Liver (tissue), 1 donor: ENCODE measurements at regions not wholly inside any gene's neighbourhood (a gene's known extent, or its start where the extent isn't known, plus 50 kb on each side); places are given as distances from the start of the nearest gene placed in this dataset.

Source experiments
- FOXA2 ChIP-seq: IDR thresholded peaks from 2 replicates; pipeline ENCODE4 v1.6.1; 2016; ENCODE audit warnings: antibody characterized with exemption
- REST ChIP-seq: IDR thresholded peaks from 2 replicates; pipeline ENCODE4 v1.6.1; 2016; ENCODE audit warnings: antibody characterized with exemption, mild to moderate bottlenecking

- TF ChIP-seq REST (no peak), FOXA2 (no peak)
These were observed 106.7 kb upstream of the PRSS58 start for GRCh38 chr7:142364551-142364950.
